ENCODE measurements at regions not wholly inside any gene's neighbourhood (a gene's known extent, or its start where the extent isn't known, plus 50 kb on each side); places are given as distances from the start of the nearest gene placed in this dataset.

DNA sequence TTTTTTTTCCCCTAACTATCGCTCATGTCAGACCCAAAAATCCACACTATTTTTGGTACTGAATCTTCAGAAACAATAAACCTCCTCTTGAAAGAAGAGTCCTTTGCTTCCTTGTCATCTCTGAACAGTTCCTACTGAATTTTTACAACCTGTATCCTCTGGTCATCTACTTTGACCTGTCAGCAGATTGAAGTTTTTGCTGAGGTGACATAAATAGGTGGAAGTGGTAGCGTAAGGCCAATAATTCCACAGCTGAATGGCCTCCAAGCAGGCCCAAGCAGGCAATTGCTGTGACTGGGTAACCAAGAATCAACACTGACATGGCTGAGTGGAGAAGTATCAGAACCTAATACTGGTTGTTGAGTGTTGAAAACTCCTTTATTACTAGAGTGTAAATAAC is 117.4 kb upstream of the MAGI2 start:
- Histone ChIP-seq H3K9me3 (ENCODE audit: low read depth) (no peaks in the 10 kb centered on the region), H3K36me3 (no peaks in the 10 kb centered on the region), H3F3A (ENCODE audit: low read depth) (no peaks in the 10 kb centered on the region), H3K27me3 (no peaks in the 10 kb centered on the region), H3K4me2 (no peak overlapping the region), H3K4me1 (no peaks in the 10 kb centered on the region), H3K27ac (no peak overlapping the region), H3K9ac (no peak overlapping the region), H2AFZ (replicated peaks) (no peak overlapping the region), H3K4me3 (no peak overlapping the region), H3K79me2 (ENCODE audit: low read depth) (no peaks in the 10 kb centered on the region), H4K20me1 (ENCODE audit: low read depth) (no peaks in the 10 kb centered on the region)
- no peaks in the 10 kb centered on the region for H3K36me3 Mint-ChIP-seq
- H3K4me1 Mint-ChIP-seq: no peaks in the 10 kb centered on the region
- DNase-seq (ENCODE audit: low spot score): no peak
- H3K27ac Mint-ChIP-seq: no peak overlapping the region
- no peak overlapping the region for H3K4me3 Mint-ChIP-seq
- H3K27me3 Mint-ChIP-seq (ENCODE audit: insufficient read depth, low read depth): no peaks in the 10 kb centered on the region
- peaks cover 12% of the 10 kb centered on the region for H3K9me3 Mint-ChIP-seq
- TF ChIP-seq EZH2 (IDR thresholded peaks at IDR 0.05): no peak
- TF ChIP-seq EZH2phosphoT487 (IDR thresholded peaks at IDR 0.05): no peak
- TF ChIP-seq CTCF (IDR thresholded peaks at IDR 0.05): no peak

- Mint-ChIP-seq H3K27me3 (ENCODE audit: insufficient read depth, low read depth) (no peaks in the 10 kb centered on the region), H3K27ac (no peak overlapping the region), H3K4me1 (no peaks in the 10 kb centered on the region), H3K9me3 (peaks cover 2% of the 10 kb centered on the region), H3K36me3 (no peaks in the 10 kb centered on the region), H3K4me3 (no peak overlapping the region)
- Histone ChIP-seq H3K36me3 (no peaks in the 10 kb centered on the region), H3K9ac (no peak overlapping the region), H3K79me2 (ENCODE audit: low read depth) (no peaks in the 10 kb centered on the region), H3K4me2 (no peak overlapping the region), H3F3A (ENCODE audit: low read depth) (no peaks in the 10 kb centered on the region), H3K4me1 (peaks cover 6% of the 10 kb centered on the region), H3K27me3 (no peaks in the 10 kb centered on the region), H3K4me3 (no peak overlapping the region), H3K27ac (no peak overlapping the region), H2AFZ (replicated peaks) (no peak overlapping the region), H3K9me3 (ENCODE audit: low read depth) (no peaks in the 10 kb centered on the region), H4K20me1 (ENCODE audit: low read depth) (no peaks in the 10 kb centered on the region)
- TF ChIP-seq EZH2phosphoT487 (IDR thresholded peaks at IDR 0.05): no peak
- no peak for TF ChIP-seq EZH2 (IDR thresholded peaks at IDR 0.05)
- TF ChIP-seq CTCF (IDR thresholded peaks at IDR 0.05): no peak
- DNase-seq (ENCODE audit: low spot score): no peak
These were observed 110.5 kb upstream of the MAGI2 start for GRCh38 chr7:79563821-79564522.

DNA sequence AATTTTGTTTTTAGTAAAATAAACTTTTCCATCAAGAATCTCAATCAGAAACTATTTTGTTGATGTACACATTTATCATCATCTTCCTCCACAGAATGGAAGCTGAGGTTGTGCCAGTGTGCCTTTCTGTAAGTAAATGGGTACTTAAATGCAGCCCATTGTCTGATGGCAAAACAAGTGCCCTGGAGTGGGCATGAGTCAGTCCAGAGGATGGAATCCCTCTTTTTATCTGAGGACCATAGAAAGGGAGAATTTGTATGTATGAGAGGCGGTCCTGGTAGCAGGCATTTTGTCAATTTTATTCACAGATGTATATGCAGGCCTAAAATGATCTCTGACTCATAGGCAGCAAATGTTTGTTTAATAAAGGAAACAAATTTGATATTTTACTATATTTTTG is 102.1 kb upstream of the MAGI2 start:
- Mint-ChIP-seq H3K27me3 (ENCODE audit: insufficient read depth, low read depth) (no peaks in the 10 kb centered on the region), H3K27ac (no peak overlapping the region), H3K9me3 (peaks cover 3% of the 10 kb centered on the region), H3K4me1 (peaks cover under 1% of the 10 kb centered on the region), H3K4me3 (no peak overlapping the region), H3K36me3 (no peaks in the 10 kb centered on the region)
- H3K36me3 ChIP-seq: no peaks in the 10 kb centered on the region
- no peak overlapping the region for H3K4me3 ChIP-seq
- H3K79me2 ChIP-seq (ENCODE audit: low read depth): no peaks in the 10 kb centered on the region
- no peak for TF ChIP-seq EZH2 (IDR thresholded peaks at IDR 0.05)
- no peak for TF ChIP-seq EZH2phosphoT487 (IDR thresholded peaks at IDR 0.05)
- TF ChIP-seq CTCF (IDR thresholded peaks at IDR 0.05): no peak
- no peaks in the 10 kb centered on the region for H3K9me3 ChIP-seq (ENCODE audit: low read depth)
- H3K4me2 ChIP-seq: no peak overlapping the region
- no peaks in the 10 kb centered on the region for H3F3A ChIP-seq (ENCODE audit: low read depth)
- H3K27me3 ChIP-seq: no peaks in the 10 kb centered on the region
- DNase-seq (ENCODE audit: low spot score): no peak
- H3K4me1 ChIP-seq: no peaks in the 10 kb centered on the region
- no peak overlapping the region for H2AFZ ChIP-seq (replicated peaks)
- H3K27ac ChIP-seq: no peak overlapping the region
- H4K20me1 ChIP-seq (ENCODE audit: low read depth): no peaks in the 10 kb centered on the region
- H3K9ac ChIP-seq: no peak overlapping the region

All from neural progenitor cell (in vitro differentiated cells).